IMR-90 (cell line): ENCODE measurements at regions not wholly inside any gene's neighbourhood (a gene's known extent, or its start where the extent isn't known, plus 50 kb on each side); places are given as distances from the start of the nearest gene placed in this dataset.

Source experiments
- ATAC-seq: fragments of 200-7000 bp; cut with Tn5 transposase; 2 replicates; pipeline ENCODE4 v1.9.1; 2020; ENCODE audit warnings: low read depth, mild to moderate bottlenecking, moderate library complexity
- BruUV-seq: library from RNA; stranded (reverse); fragments of 400-500 nt; replicated peaks from 2 replicates; lab custom pipeline; 2021; lab: Mats Ljungman, UMichigan
- CTCF ChIA-PET: fragments of 300-600 bp; formaldehyde crosslinking; extraction: SDS; loops from one replicate; lab custom pipeline; 2021; ENCODE audit warnings: antibody characterized with exemption; lab: Yijun Ruan, JAX
- POLR2A ChIA-PET: fragments of 300-600 bp; sonication (Branson Sonifier 250); formaldehyde crosslinking; loops from one replicate; lab custom pipeline; 2022; ENCODE audit warnings: antibody characterized with exemption; ENCODE audit not compliant: unreplicated experiment; lab: Charles Lee
- DNase-seq: peaks from one replicate; pipeline ENCODE4 v3.0.0; 2013
- H2AFZ ChIP-seq: replicated peaks from 2 replicates; pipeline ENCODE3; 2013; ENCODE audit warnings: low read length, mild to moderate bottlenecking; ENCODE audit not compliant: poor library complexity
- H2AK5ac ChIP-seq: 2 replicates; pipeline ENCODE4 v1.6.1; 2013; ENCODE audit warnings: low read depth, low read length, inconsistent platforms
- H2AK9ac ChIP-seq: replicated peaks from 2 replicates; pipeline ENCODE3; 2013; ENCODE audit warnings: mild to moderate bottlenecking, low read depth, low read length, moderate library complexity; ENCODE audit not compliant: poor library complexity
- H2BK120ac ChIP-seq: 2 replicates; pipeline ENCODE4 v1.6.1; 2013; ENCODE audit warnings: low read depth, low read length, inconsistent platforms
- H2BK15ac ChIP-seq: 3 replicates; pipeline ENCODE4 v1.6.1; 2013; ENCODE audit warnings: low read depth, low read length, inconsistent platforms
- H2BK20ac ChIP-seq: 2 replicates; pipeline ENCODE4 v1.6.1; 2013; ENCODE audit warnings: low read depth, mild to moderate bottlenecking, inconsistent platforms, low read length, moderate library complexity
- H2BK5ac ChIP-seq: 2 replicates; pipeline ENCODE4 v1.6.1; 2013; ENCODE audit warnings: mild to moderate bottlenecking, low read depth, low read length, inconsistent platforms; ENCODE audit not compliant: poor library complexity, severe bottlenecking
- H3K14ac ChIP-seq: replicated peaks from 2 replicates; pipeline ENCODE4 v1.6.1; 2013; ENCODE audit warnings: low read depth, low read length, inconsistent platforms
- H3K18ac ChIP-seq: 2 replicates; pipeline ENCODE4 v1.6.1; 2013; ENCODE audit warnings: low read depth, low read length, control low read depth
- H3K23ac ChIP-seq: 2 replicates; pipeline ENCODE4 v1.6.1; 2013; ENCODE audit warnings: low read depth, low read length, inconsistent platforms
- H3K27ac ChIP-seq: 2 replicates; pipeline ENCODE4 v1.5.1; 2013; ENCODE audit warnings: mild to moderate bottlenecking, control low read depth, low read length; ENCODE audit not compliant: insufficient read depth
- H3K27me3 ChIP-seq: 2 replicates; pipeline ENCODE4 v1.6.1; 2013; ENCODE audit warnings: low read length; ENCODE audit not compliant: control insufficient read depth, insufficient read depth
- H3K36me3 ChIP-seq: 2 replicates; pipeline ENCODE4 v1.6.1; 2013; ENCODE audit warnings: low read length, mixed read lengths; ENCODE audit not compliant: control insufficient read depth, insufficient read depth
- H3K4ac ChIP-seq: 2 replicates; pipeline ENCODE4 v1.6.1; 2013; ENCODE audit warnings: low read depth, low read length, inconsistent platforms
- H3K4me1 ChIP-seq: 2 replicates; pipeline ENCODE4 v1.6.1; 2013; ENCODE audit warnings: low read length, mixed read lengths; ENCODE audit not compliant: control insufficient read depth, insufficient read depth
- H3K4me2 ChIP-seq: 2 replicates; pipeline ENCODE4 v1.6.1; 2013; ENCODE audit warnings: low read depth, mild to moderate bottlenecking, control low read depth, low read length, moderate library complexity
- H3K4me3 ChIP-seq: 2 replicates; pipeline ENCODE4 v1.5.1; 2013; ENCODE audit warnings: low read depth, mild to moderate bottlenecking, control low read depth, low read length, moderate library complexity; ENCODE audit not compliant: insufficient read depth
- H3K56ac ChIP-seq: 2 replicates; pipeline ENCODE4 v1.6.1; 2013; ENCODE audit warnings: low read length, inconsistent platforms; ENCODE audit not compliant: insufficient read depth; ENCODE audit errors: extremely low read depth
- H3K79me1 ChIP-seq, 2 experiments: 2 replicates each; pipeline ENCODE4 v1.6.1; 2013; ENCODE audit warnings: low read length in 2 of 2, inconsistent platforms in 1 of 2, low read depth in 1 of 2
- H3K9ac ChIP-seq: 2 replicates; pipeline ENCODE4 v1.6.1; 2013; ENCODE audit warnings: low read depth, low read length, control low read depth
- H3K9me1 ChIP-seq: 2 replicates; pipeline ENCODE4 v1.6.1; 2013; ENCODE audit warnings: low read length, inconsistent platforms; ENCODE audit not compliant: insufficient read depth
- H3K9me3 ChIP-seq: 2 replicates; pipeline ENCODE4 v1.6.1; 2013; ENCODE audit warnings: low read length; ENCODE audit not compliant: control insufficient read depth, insufficient read depth
- H4K20me1 ChIP-seq: 2 replicates; pipeline ENCODE4 v1.6.1; 2013; ENCODE audit warnings: low read length, inconsistent platforms; ENCODE audit not compliant: insufficient read depth
- H4K5ac ChIP-seq: 2 replicates; pipeline ENCODE4 v1.6.1; 2013; ENCODE audit warnings: mild to moderate bottlenecking, low read depth, low read length, control low read depth
- H4K8ac ChIP-seq, 2 experiments: 2 replicates each; pipeline ENCODE4 v1.6.1; 2013; ENCODE audit warnings: low read depth in 2 of 2, low read length in 2 of 2, control low read depth in 1 of 2, inconsistent platforms in 1 of 2
- H4K91ac ChIP-seq: 2 replicates; pipeline ENCODE4 v1.6.1; 2013; ENCODE audit warnings: low read depth, low read length, inconsistent platforms; ENCODE audit not compliant: insufficient read depth
- BHLHE40 ChIP-seq: fragments of 150-350 bp; IDR thresholded peaks from 2 replicates; pipeline ENCODE4 v1.6.1; 2016; ENCODE audit warnings: mild to moderate bottlenecking, low read depth, low read length
- CEBPB ChIP-seq: IDR thresholded peaks from 2 replicates; pipeline ENCODE4 v1.6.1; 2012; ENCODE audit warnings: low read depth, low read length, improper control_type of control experiment
- MAFK ChIP-seq: IDR thresholded peaks from 2 replicates; pipeline ENCODE4 v1.6.1; 2012; ENCODE audit warnings: low read depth, low read length, improper control_type of control experiment
- MAZ ChIP-seq: IDR thresholded peaks from 2 replicates; pipeline ENCODE4 v1.6.1; 2012; ENCODE audit warnings: low read depth, mild to moderate bottlenecking, low read length, improper control_type of control experiment, moderate library complexity, borderline replicate concordance
- MXI1 ChIP-seq: IDR thresholded peaks from 2 replicates; pipeline ENCODE4 v1.6.1; 2012; ENCODE audit warnings: low read depth, mild to moderate bottlenecking, low read length, moderate library complexity, borderline replicate concordance
- NFE2L2 ChIP-seq: fragments of 150-350 bp; IDR thresholded peaks from 2 replicates; pipeline ENCODE4 v1.6.1; 2016; ENCODE audit warnings: low read depth, mild to moderate bottlenecking, low read length
- POLR2A ChIP-seq: IDR thresholded peaks from 2 replicates; pipeline ENCODE4 v1.6.1; 2012; ENCODE audit warnings: mild to moderate bottlenecking, low read depth, low read length
- SMC3 ChIP-seq: fragments of 150-350 bp; IDR thresholded peaks from 2 replicates; pipeline ENCODE4 v1.6.1; 2016; ENCODE audit warnings: low read depth, mild to moderate bottlenecking, antibody characterized with exemption, low read length, moderate library complexity
- WGBS, 2 experiments: methylation state at CpG; one replicate each; pipeline versions ENCODE4 v1.1.5 to v1.1.7; 2013; ENCODE audit warnings: missing lambda C conversion rate in 2 of 2; ENCODE audit not compliant: insufficient read length in 1 of 2; ENCODE audit errors: extremely low coverage in 2 of 2; 5-methylcytosine and 5-hydroxymethylcytosine counted together
- dilution Hi-C: fragments of 300-500 bp; cut with HindIII; formaldehyde crosslinking; loops from one replicate; pipeline ENCODE4 v1.14.3; 2018; ENCODE audit warnings: low sequenced_read_pairs; ENCODE audit not compliant: unreplicated experiment
- in situ Hi-C: fragments of 300-500 bp; cut with MboI; formaldehyde crosslinking; loops from 3 replicates; pipeline ENCODE4 v1.14.3; 2019; ENCODE audit warnings: low sequenced_read_pairs, inconsistent platforms, mixed read lengths
- intact Hi-C: fragments of 100-400 bp; cut with micrococcal nuclease; formaldehyde crosslinking; loops from 2 replicates; pipeline ENCODE4 v1.10.0; 2022
- TF ChIP-seq, protein P1 (sequence below): fragments of 150-350 bp; IDR thresholded peaks from 2 replicates; pipeline ENCODE4 v1.6.1; 2017; ENCODE audit warnings: mild to moderate bottlenecking, antibody characterized with exemption, low read length, low read depth

DNA sequence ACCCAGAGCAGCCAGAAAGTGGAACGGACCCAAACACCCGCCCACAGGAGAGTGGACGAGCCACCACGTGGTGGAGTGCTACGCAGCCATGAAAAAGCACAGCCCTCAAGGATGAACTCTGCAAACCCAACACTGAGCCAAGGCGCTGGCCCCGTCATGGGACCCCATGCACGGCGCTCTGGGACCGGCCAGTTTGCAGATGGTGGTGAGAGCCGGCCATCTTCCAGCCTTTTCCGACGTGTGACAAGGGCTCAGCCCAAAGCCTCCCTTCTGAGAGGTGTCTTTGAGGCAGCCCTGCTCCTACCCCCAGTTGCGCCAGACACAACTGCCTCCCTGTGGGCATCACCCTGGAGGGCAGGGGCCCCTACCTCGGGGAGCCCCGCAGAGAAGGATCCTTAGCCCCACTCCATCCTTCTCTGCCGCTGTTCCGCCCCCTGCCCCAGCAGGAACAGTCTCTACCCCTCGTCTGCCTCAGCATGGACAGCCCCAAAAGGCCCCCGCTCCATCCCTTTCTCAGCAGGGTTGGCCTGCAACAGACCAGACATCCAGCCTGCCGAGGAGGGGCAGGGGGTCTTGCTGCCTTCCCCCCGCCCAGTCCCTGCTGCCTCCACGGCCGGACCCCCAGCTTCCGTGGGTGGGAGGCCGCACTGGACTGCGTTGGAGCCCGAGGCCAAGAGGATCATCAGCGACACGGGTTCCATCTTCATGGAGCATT lies 75.7 kb downstream of the MICALL2 start:
- Histone ChIP-seq H3K23ac (no peak overlapping the region), H2BK120ac (no peak overlapping the region), H2AK9ac (no peak overlapping the region), H3K4me3 (no peak overlapping the region), H2BK20ac (no peak overlapping the region), H4K8ac (no peak overlapping the region), H3K4ac (no peak overlapping the region), H3K9ac (no peak overlapping the region), H3K9me1 (no peaks in the 10 kb centered on the region), H3K18ac (no peak overlapping the region), H3K4me2 (no peak overlapping the region), H2AK5ac (no peak overlapping the region), H3K27me3 (peaks cover 60% of the 10 kb centered on the region), H3K9me3 (no peaks in the 10 kb centered on the region), H4K5ac (no peak overlapping the region), H2BK5ac (no peak overlapping the region), H2AFZ (peak overlapping the region; percentile 11), H2BK15ac (no peak overlapping the region), H4K91ac (no peak overlapping the region), H4K20me1 (no peaks in the 10 kb centered on the region), H3K14ac (no peak overlapping the region), H3K79me1 (no peaks in the 10 kb centered on the region), H3K27ac (no peak overlapping the region), H3K56ac (no peak overlapping the region), H3K36me3 (no peaks in the 10 kb centered on the region), H3K4me1 (no peaks in the 10 kb centered on the region)
- dilution Hi-C loops (no loop called here), intact Hi-C loops (no loop called here), in situ Hi-C loops (no loop called here)
- no peak for DNase-seq
- POLR2A ChIA-PET = no interaction called here
- no TSS peak for BruUV-seq
- no peak for TF ChIP-seq MAFK
- TF ChIP-seq MAZ = no peak
- TF ChIP-seq POLR2A = no peak
- no peak for TF ChIP-seq SMC3
- TF ChIP-seq, protein P1, sequence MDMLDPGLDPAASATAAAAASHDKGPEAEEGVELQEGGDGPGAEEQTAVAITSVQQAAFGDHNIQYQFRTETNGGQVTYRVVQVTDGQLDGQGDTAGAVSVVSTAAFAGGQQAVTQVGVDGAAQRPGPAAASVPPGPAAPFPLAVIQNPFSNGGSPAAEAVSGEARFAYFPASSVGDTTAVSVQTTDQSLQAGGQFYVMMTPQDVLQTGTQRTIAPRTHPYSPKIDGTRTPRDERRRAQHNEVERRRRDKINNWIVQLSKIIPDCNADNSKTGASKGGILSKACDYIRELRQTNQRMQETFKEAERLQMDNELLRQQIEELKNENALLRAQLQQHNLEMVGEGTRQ = no peak
- TF ChIP-seq MXI1 = no peak
- no peak for TF ChIP-seq CEBPB
- TF ChIP-seq NFE2L2 = no peak
- TF ChIP-seq BHLHE40 = no peak
- ATAC-seq = no peak
- WGBS, 2 experiments = 71% methylated on average over 19 of the region's 30 CpGs; no CpG with 5 or more reads in 1 of the 2 experiments
- CTCF ChIA-PET = no interaction called here
